ENCODE measurements at regions not wholly inside any gene's neighbourhood (a gene's known extent, or its start where the extent isn't known, plus 50 kb on each side); places are given as distances from the start of the nearest gene placed in this dataset.

DNA sequence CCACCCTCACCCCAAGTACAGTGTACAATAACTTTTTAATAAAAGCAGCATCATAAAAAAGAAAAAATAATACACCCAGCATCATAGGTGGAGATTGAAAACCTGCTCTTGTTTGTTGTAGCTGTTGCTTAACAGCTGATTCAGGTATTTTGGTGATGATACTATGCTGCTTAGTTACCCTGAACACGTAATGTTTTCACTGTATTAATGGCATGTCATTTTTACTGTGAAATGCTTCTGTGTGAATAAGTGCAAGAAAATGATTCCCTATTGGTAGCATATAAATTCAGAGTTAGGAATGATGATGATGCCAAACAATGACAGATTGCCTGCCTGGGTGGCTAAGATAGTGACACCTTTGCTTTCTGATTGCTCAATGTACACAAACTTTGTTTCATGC is 405.7 kb downstream of the HDGFL1 start:
- Histone ChIP-seq H3K4me1 (no peaks in the 10 kb centered on the region), H3K27me3 (no peaks in the 10 kb centered on the region), H3K36me3 (no peaks in the 10 kb centered on the region), H3K9me3 (no peaks in the 10 kb centered on the region), H3K27ac (no peak overlapping the region), H3K4me3 (no peak overlapping the region)
- intact Hi-C loops (cut with DNase I): no loop called here
- TF ChIP-seq POLR2AphosphoS5 (IDR thresholded peaks at IDR 0.05): no peak
- TF ChIP-seq POLR2A (IDR thresholded peaks at IDR 0.05): no peak
- TF ChIP-seq, protein P1, sequence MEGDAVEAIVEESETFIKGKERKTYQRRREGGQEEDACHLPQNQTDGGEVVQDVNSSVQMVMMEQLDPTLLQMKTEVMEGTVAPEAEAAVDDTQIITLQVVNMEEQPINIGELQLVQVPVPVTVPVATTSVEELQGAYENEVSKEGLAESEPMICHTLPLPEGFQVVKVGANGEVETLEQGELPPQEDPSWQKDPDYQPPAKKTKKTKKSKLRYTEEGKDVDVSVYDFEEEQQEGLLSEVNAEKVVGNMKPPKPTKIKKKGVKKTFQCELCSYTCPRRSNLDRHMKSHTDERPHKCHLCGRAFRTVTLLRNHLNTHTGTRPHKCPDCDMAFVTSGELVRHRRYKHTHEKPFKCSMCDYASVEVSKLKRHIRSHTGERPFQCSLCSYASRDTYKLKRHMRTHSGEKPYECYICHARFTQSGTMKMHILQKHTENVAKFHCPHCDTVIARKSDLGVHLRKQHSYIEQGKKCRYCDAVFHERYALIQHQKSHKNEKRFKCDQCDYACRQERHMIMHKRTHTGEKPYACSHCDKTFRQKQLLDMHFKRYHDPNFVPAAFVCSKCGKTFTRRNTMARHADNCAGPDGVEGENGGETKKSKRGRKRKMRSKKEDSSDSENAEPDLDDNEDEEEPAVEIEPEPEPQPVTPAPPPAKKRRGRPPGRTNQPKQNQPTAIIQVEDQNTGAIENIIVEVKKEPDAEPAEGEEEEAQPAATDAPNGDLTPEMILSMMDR (IDR thresholded peaks at IDR 0.05): no peak
- no peak for TF ChIP-seq EP300 (IDR thresholded peaks at IDR 0.05)
- no peak for DNase-seq
- 41 to 56% methylated on average over 1 of the region's 1 CpG for WGBS, 2 donors

DNA sequence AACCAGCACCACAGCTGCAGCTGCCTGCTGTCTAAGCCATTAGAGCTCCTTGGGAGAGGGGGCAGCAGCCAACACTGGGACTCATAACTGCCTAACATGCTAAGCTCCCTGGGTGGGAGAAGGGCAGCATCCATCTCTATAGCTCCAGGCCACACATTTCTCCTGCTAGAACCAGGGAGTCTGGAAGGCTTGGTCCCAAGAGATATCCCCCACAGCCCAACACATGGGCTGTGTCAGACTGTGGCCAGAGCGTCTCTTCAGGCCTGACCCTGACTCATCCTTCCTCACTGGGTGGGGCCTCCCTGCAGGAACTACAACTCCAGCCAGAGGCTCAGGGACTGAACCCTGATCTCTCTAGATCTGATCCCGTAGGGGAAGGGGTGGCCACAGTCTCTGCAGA is 411.1 kb downstream of the HDGFL1 start:
- WGBS, 2 donors: 77 to 79% methylated on average over 2 of the region's 2 CpGs
- no peaks in the 10 kb centered on the region for H3K36me3 ChIP-seq
- no peak overlapping the region for H3K4me3 ChIP-seq
- no peak overlapping the region for H3K27ac ChIP-seq
- H3K4me1 ChIP-seq: no peaks in the 10 kb centered on the region
- no peak for DNase-seq
- intact Hi-C loops (cut with DNase I): no loop called here
- no peaks in the 10 kb centered on the region for H3K27me3 ChIP-seq
- peaks cover 0 to 4% (median 0%) of the 10 kb centered on the region in 4 donors for H3K9me3 ChIP-seq
- no peak for TF ChIP-seq POLR2A (IDR thresholded peaks at IDR 0.05)
- no peak for TF ChIP-seq POLR2AphosphoS5 (IDR thresholded peaks at IDR 0.05)
- no peak for TF ChIP-seq EP300 (IDR thresholded peaks at IDR 0.05)
- TF ChIP-seq, protein P1 (IDR thresholded peaks at IDR 0.05): no peak

DNA sequence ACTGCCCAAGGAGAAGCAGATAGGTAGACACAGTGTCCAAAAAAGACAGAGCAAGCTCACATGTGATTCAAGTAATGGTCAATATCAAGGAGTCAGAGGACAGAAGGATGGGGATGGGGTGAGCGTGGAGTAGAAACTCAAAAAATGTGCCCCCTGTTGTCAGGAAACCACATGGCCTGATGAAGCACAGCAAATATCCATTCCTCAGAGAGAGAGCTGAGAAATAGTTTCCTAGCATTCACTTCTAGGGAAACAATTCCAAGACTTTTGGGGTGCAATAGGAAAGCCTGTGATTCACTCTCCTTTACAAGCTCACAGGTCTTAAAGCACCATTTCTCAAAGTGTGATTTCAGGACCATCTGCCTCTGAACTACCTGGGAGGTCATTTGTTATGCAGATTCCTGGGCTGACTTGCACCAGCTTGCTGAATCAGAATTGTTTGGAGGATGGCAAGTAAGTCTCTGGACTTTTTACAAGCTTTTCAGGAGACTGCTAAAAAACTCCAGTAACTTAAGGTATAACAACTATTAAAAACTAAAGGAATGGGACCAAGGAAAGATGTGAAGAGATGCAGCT is 432.8 kb downstream of the HDGFL1 start:
- 78 to 88% methylated on average over 1 of the region's 1 CpG for WGBS, 2 donors
- H3K4me3 ChIP-seq: no peak overlapping the region
- DNase-seq: no peak
- TF ChIP-seq EP300 (IDR thresholded peaks at IDR 0.05): no peak
- TF ChIP-seq, protein P1 (IDR thresholded peaks at IDR 0.05): no peak
- no peak for TF ChIP-seq POLR2A (IDR thresholded peaks at IDR 0.05)
- no peak for TF ChIP-seq POLR2AphosphoS5 (IDR thresholded peaks at IDR 0.05)
- no peaks in the 10 kb centered on the region for H3K9me3 ChIP-seq
- intact Hi-C loops (cut with DNase I): no loop called here
- no peaks in the 10 kb centered on the region for H3K27me3 ChIP-seq
- H3K36me3 ChIP-seq: no peaks in the 10 kb centered on the region
- no peak overlapping the region for H3K27ac ChIP-seq
- peaks cover 0 to 7% (median 0%) of the 10 kb centered on the region in 4 donors for H3K4me1 ChIP-seq

- Histone ChIP-seq H3K27ac (no peak overlapping the region), H3K9me3 (no peaks in the 10 kb centered on the region), H3K4me1 (no peaks in the 10 kb centered on the region), H3K27me3 (no peaks in the 10 kb centered on the region), H3K4me3 (no peak overlapping the region), H3K36me3 (no peaks in the 10 kb centered on the region)
- no peak for TF ChIP-seq POLR2A (IDR thresholded peaks at IDR 0.05)
- TF ChIP-seq POLR2AphosphoS5 (IDR thresholded peaks at IDR 0.05): peak in 1 of 4 donors; percentile 15
- TF ChIP-seq, protein P1 (IDR thresholded peaks at IDR 0.05): no peak
- TF ChIP-seq EP300 (IDR thresholded peaks at IDR 0.05): no peak
- intact Hi-C loops (cut with DNase I): no loop called here
- WGBS, 2 donors: 78 to 82% methylated on average over 14 of the region's 14 CpGs
- DNase-seq: peak; percentile 75
Observed at GRCh38 chr6:23003671-23004467, 434.5 kb downstream of the HDGFL1 start.

Measured in sigmoid colon (tissue), 6 donors.